SK-N-SH (cell line): ENCODE measurements at regions not wholly inside any gene's neighbourhood (a gene's known extent, or its start where the extent isn't known, plus 50 kb on each side); places are given as distances from the start of the nearest gene placed in this dataset.

ENCODE experiments used
- CTCF ChIA-PET: fragments of 300-600, 350-600 bp; formaldehyde crosslinking; extraction: SDS; loops from one replicate; lab custom pipeline; 2021; lab: Yijun Ruan, JAX
- POLR2A ChIA-PET: fragments of 350-600 bp; sonication (Branson Sonifier 250); formaldehyde crosslinking; extraction: SDS; loops from one replicate; lab custom pipeline; 2020; ENCODE audit warnings: antibody characterized with exemption, inconsistent platforms; lab: Yijun Ruan, JAX
- DNase-seq: peaks from one replicate; pipeline ENCODE4 v3.0.0; 2012
- H2AFZ ChIP-seq: fragments of 200-600 bp; sonication (generic); 2 replicates; pipeline ENCODE4 v1.8.1; 2016; ENCODE audit warnings: antibody characterized with exemption, mild to moderate bottlenecking, low read depth
- H3F3A ChIP-seq: fragments of 200-600 bp; sonication (generic); replicated peaks from 2 replicates; pipeline ENCODE3; 2016; ENCODE audit warnings: antibody characterized with exemption, mild to moderate bottlenecking; ENCODE audit not compliant: insufficient read depth
- H3K27ac ChIP-seq, 2 experiments: fragments of 200-500 bp in 1 of 2; fragments of 200-600 bp in 1 of 2; sonication (Bioruptor generic) in 1 of 2; sonication (generic), shearing (Covaris generic) in 1 of 2; 2 replicates each; pipeline versions ENCODE4 v1.5.1 to v1.6.1; 2014 to 2016; ENCODE audit warnings: low read depth in 2 of 2, inconsistent platforms in 1 of 2, low read length in 1 of 2, mild to moderate bottlenecking in 1 of 2, mixed read lengths in 1 of 2
- H3K27me3 ChIP-seq: fragments of 200-600 bp; sonication (generic), shearing (Covaris generic); 2 replicates; pipeline ENCODE4 v1.6.1; 2016; ENCODE audit warnings: mixed run types; ENCODE audit not compliant: insufficient read depth
- H3K36me3 ChIP-seq, 2 experiments: fragments of 200-500 bp in 1 of 2; fragments of 200-600 bp in 1 of 2; sonication (Bioruptor generic) in 1 of 2; sonication (generic) in 1 of 2; replicated peaks in 1 of 2; 2 replicates each; pipeline versions ENCODE3 to v1.5.1; 2014 to 2016; ENCODE audit warnings: low read length in 1 of 2, mild to moderate bottlenecking in 1 of 2; ENCODE audit not compliant: insufficient read depth in 2 of 2, control insufficient read depth in 1 of 2
- H3K4me1 ChIP-seq, 2 experiments: fragments of 200-500 bp in 1 of 2; fragments of 200-600 bp in 1 of 2; sonication (Bioruptor generic) in 1 of 2; sonication (generic), shearing (Covaris generic) in 1 of 2; 2 replicates each; pipeline versions ENCODE4 v1.5.1 to v1.6.1; 2014 to 2016; ENCODE audit warnings: low read depth in 1 of 2, low read length in 1 of 2, mixed run types in 1 of 2; ENCODE audit not compliant: insufficient read depth in 2 of 2, control insufficient read depth in 1 of 2
- H3K4me2 ChIP-seq: fragments of 200-600 bp; sonication (generic), shearing (Covaris generic); 2 replicates; pipeline ENCODE4 v1.6.1; 2017; ENCODE audit warnings: mixed run types
- H3K4me3 ChIP-seq, 2 experiments: fragments of 200-500 bp in 1 of 2; fragments of 200-600 bp in 1 of 2; sonication (Bioruptor generic) in 1 of 2; sonication (generic), shearing (Covaris generic) in 1 of 2; 2 replicates each; pipeline versions ENCODE4 v1.5.1 to v1.8.1; 2014 to 2016; ENCODE audit warnings: low read depth in 2 of 2, inconsistent platforms in 1 of 2, low read length in 1 of 2, mild to moderate bottlenecking in 1 of 2, mixed read lengths in 1 of 2, moderate library complexity in 1 of 2
- H3K79me2 ChIP-seq: fragments of 200-600 bp; sonication (generic); 2 replicates; pipeline ENCODE4 v1.8.1; 2017; ENCODE audit warnings: mild to moderate bottlenecking; ENCODE audit not compliant: insufficient read depth
- H3K9ac ChIP-seq: fragments of 200-600 bp; sonication (generic); 2 replicates; pipeline ENCODE4 v1.6.1; 2017; ENCODE audit warnings: mixed run types
- H3K9me2 ChIP-seq: fragments of 200-600 bp; sonication (generic); 2 replicates; pipeline ENCODE4 v1.6.1; 2017; ENCODE audit warnings: mixed run types
- H3K9me3 ChIP-seq: fragments of 200-600 bp; sonication (generic); 2 replicates; pipeline ENCODE4 v1.6.1; 2017; ENCODE audit warnings: mixed run types, mild to moderate bottlenecking, moderate library complexity
- H4K20me1 ChIP-seq: fragments of 200-600 bp; sonication (generic); 2 replicates; pipeline ENCODE4 v1.6.1; 2017; ENCODE audit warnings: mild to moderate bottlenecking, mixed run types; ENCODE audit not compliant: insufficient read depth
- CTCF ChIP-seq: fragments of 200-600 bp; sonication (generic); IDR thresholded peaks from 2 replicates; pipeline ENCODE4 v1.6.1; 2017; ENCODE audit warnings: antibody characterized with exemption, mild to moderate bottlenecking, moderate library complexity
- EP300 ChIP-seq, 2 experiments: IDR thresholded peaks; 2 replicates each; pipeline versions ENCODE4 v1.4.0 to v1.6.1; 2012; ENCODE audit warnings: borderline replicate concordance in 1 of 2, low read depth in 1 of 2, low read length in 1 of 2
- FOSL2 ChIP-seq: IDR thresholded peaks from 2 replicates; pipeline ENCODE4 v1.4.0; 2012; ENCODE audit warnings: low read depth, mild to moderate bottlenecking, moderate library complexity, borderline replicate concordance
- FOXM1 ChIP-seq: IDR thresholded peaks from 2 replicates; pipeline ENCODE4 v1.4.0; 2012; ENCODE audit warnings: low read depth, mild to moderate bottlenecking
- GABPA ChIP-seq: IDR thresholded peaks from 2 replicates; pipeline ENCODE4 v1.4.0; 2012; ENCODE audit warnings: low read depth, mild to moderate bottlenecking
- GATA2 ChIP-seq: sonication (generic); formaldehyde crosslinking; IDR thresholded peaks from 2 replicates; pipeline ENCODE4 v1.5.0; 2020; ENCODE audit warnings: mild to moderate bottlenecking, missing genetic modification reagents
- JUND ChIP-seq: IDR thresholded peaks from 2 replicates; pipeline ENCODE4 v1.4.0; 2012
- NRF1 ChIP-seq: IDR thresholded peaks from 2 replicates; pipeline ENCODE4 v1.6.1; 2012; ENCODE audit warnings: low read depth, mild to moderate bottlenecking, low read length
- PBX3 ChIP-seq: IDR thresholded peaks from 2 replicates; pipeline ENCODE4; 2012
- POLR2AphosphoS5 ChIP-seq: IDR thresholded peaks from 2 replicates; pipeline ENCODE4 v1.6.1; 2012; ENCODE audit warnings: low read depth, low read length
- RAD21 ChIP-seq: IDR thresholded peaks from 2 replicates; pipeline ENCODE4 v1.6.1; 2012; ENCODE audit warnings: mild to moderate bottlenecking, low read length
- RCOR1 ChIP-seq: fragments of 150-350 bp; IDR thresholded peaks from 2 replicates; pipeline ENCODE4 v1.6.1; 2017; ENCODE audit warnings: antibody characterized with exemption, low read length
- REST ChIP-seq: IDR thresholded peaks from 2 replicates; pipeline ENCODE4 v1.6.1; 2012; ENCODE audit warnings: mild to moderate bottlenecking, low read depth, low read length, moderate library complexity
- RXRA ChIP-seq: IDR thresholded peaks from 2 replicates; pipeline ENCODE4 v1.4.0; 2012; ENCODE audit warnings: low read depth, mild to moderate bottlenecking, borderline replicate concordance
- SIN3A ChIP-seq: IDR thresholded peaks from 2 replicates; pipeline ENCODE4 v1.6.1; 2012; ENCODE audit warnings: low read depth, mild to moderate bottlenecking, low read length, moderate library complexity, borderline replicate concordance
- TAF1 ChIP-seq: IDR thresholded peaks from 2 replicates; pipeline ENCODE4 v1.6.1; 2012; ENCODE audit warnings: low read depth, mild to moderate bottlenecking, low read length, moderate library complexity, borderline replicate concordance
- TEAD4 ChIP-seq: IDR thresholded peaks from 2 replicates; pipeline ENCODE4 v1.4.0; 2012; ENCODE audit warnings: mild to moderate bottlenecking, borderline replicate concordance; ENCODE audit not compliant: insufficient read depth
- USF1 ChIP-seq: IDR thresholded peaks from 2 replicates; pipeline ENCODE4 v1.4.0; 2012; ENCODE audit warnings: low read depth, borderline replicate concordance
- WGBS: methylation state at CpG from one replicate; pipeline ENCODE4 v1.1.6; 2017; ENCODE audit warnings: low lambda C conversion rate; 5-methylcytosine and 5-hydroxymethylcytosine counted together

- ChIA-PET CTCF (interaction anchor here (1.1 kb wide), 1 partner anchor 197 kb away, joined by 3 read pairs; no protein-coding TSS in a partner anchor), POLR2A (no interaction called here)
- DNase-seq = no peak
- no peaks in the 10 kb centered on the region for H3K9me3 ChIP-seq
- peak overlapping the region in 1 of 2 experiments; percentile 65; a peak in 2 of 4 replicates for H3K27ac ChIP-seq
- H4K20me1 ChIP-seq = no peaks in the 10 kb centered on the region
- no peaks in the 10 kb centered on the region for H3K79me2 ChIP-seq
- no peak overlapping the region for H3K4me3 ChIP-seq
- no peaks in the 10 kb centered on the region for H3K36me3 ChIP-seq
- 67% methylated on average over 9 of the region's 9 CpGs for WGBS
- H3K9ac ChIP-seq = no peak overlapping the region
- no peak overlapping the region for H3K4me2 ChIP-seq
- TF ChIP-seq FOSL2 (0 out of 2 replicates have a peak, but pooled peaks have one; percentile 22), TAF1 (no peak), RCOR1 (no peak), GABPA (no peak)
- no peaks in the 10 kb centered on the region for H3K27me3 ChIP-seq
- no peaks in the 10 kb centered on the region for H3K9me2 ChIP-seq
- peaks cover 0 to 12% of the 10 kb centered on the region in 2 experiments; a peak in 2 of 4 replicates for H3K4me1 ChIP-seq
- H3F3A ChIP-seq = peaks cover 20% of the 10 kb centered on the region
- H2AFZ ChIP-seq = no peak overlapping the region
These were observed 68.4 kb upstream of the NOX3 start for GRCh38 chr6:155523821-155524651.

- peaks cover 13% of the 10 kb centered on the region for H3F3A ChIP-seq
- no peaks in the 10 kb centered on the region for H4K20me1 ChIP-seq
- no peak overlapping the region for H2AFZ ChIP-seq
- H3K4me1 ChIP-seq = peaks cover 0 to 5% of the 10 kb centered on the region in 2 experiments; a peak in 1 of 4 replicates
- no peak overlapping the region for H3K4me2 ChIP-seq
- DNase-seq = no peak
- no peaks in the 10 kb centered on the region for H3K79me2 ChIP-seq
- POLR2A ChIA-PET = no interaction called here
- no peak overlapping the region for H3K27ac ChIP-seq
- no peaks in the 10 kb centered on the region for H3K9me3 ChIP-seq
- CTCF ChIA-PET = no interaction called here
- H3K27me3 ChIP-seq = no peaks in the 10 kb centered on the region
- no peak overlapping the region for H3K4me3 ChIP-seq
- H3K9ac ChIP-seq = no peak overlapping the region
- no peaks in the 10 kb centered on the region for H3K36me3 ChIP-seq
- no peaks in the 10 kb centered on the region for H3K9me2 ChIP-seq
- TF ChIP-seq FOSL2 = no peak
- no peak for TF ChIP-seq POLR2AphosphoS5
- no peak for TF ChIP-seq CTCF
- TF ChIP-seq REST = no peak
- no peak for TF ChIP-seq JUND
- TF ChIP-seq TAF1 = no peak
- TF ChIP-seq GATA2 (CRISPR knock-in tag) = no peak
- no peak for TF ChIP-seq PBX3
- no peak for TF ChIP-seq RXRA
- no peak for TF ChIP-seq FOXM1
- TF ChIP-seq SIN3A = no peak
- TF ChIP-seq EP300 (IDR thresholded peaks at IDR 0.05; ENCODE audit: borderline replicate concordance in 1 of 2, low read depth in 1 of 2, low read length in 1 of 2) = no peak
- no peak for TF ChIP-seq TEAD4
- TF ChIP-seq USF1 = no peak
- TF ChIP-seq RAD21 = no peak
- TF ChIP-seq NRF1 = no peak
These were observed 66.1 kb upstream of the NOX3 start for GRCh38 chr6:155521719-155522118.
